Right lobe of liver (tissue), 6 donors: ENCODE measurements at regions not wholly inside any gene's neighbourhood (a gene's known extent, or its start where the extent isn't known, plus 50 kb on each side); places are given as distances from the start of the nearest gene placed in this dataset.
"Not testable (repeated sequence)": the region's sequence is repeated elsewhere in the genome, so short reads cannot be mapped to it uniquely, and the experiment has no call there.

Experiments used
- ATAC-seq, 4 donors: fragments of 200-7000 bp; cut with Tn5 transposase; one replicate each; pipeline ENCODE4 v1.9.1; 2020; ENCODE audit warnings: mild to moderate bottlenecking in 4 of 4, moderate library complexity in 4 of 4
- DNase-seq, 3 donors: peaks; one replicate each; pipeline ENCODE4 v3.0.0-alpha.2; 2020
- H3K27ac ChIP-seq, 3 donors: fragments of 200-600 bp; one replicate each; pipeline ENCODE4 v1.8.0; 2022
- H3K27me3 ChIP-seq, 2 donors: fragments of 200-600 bp; one replicate each; pipeline ENCODE4 v1.8.0; 2022
- H3K36me3 ChIP-seq, 4 donors: fragments of 200-600 bp; sonication (generic) in 1 of 4; one replicate each; pipeline versions ENCODE4 v1.5.1 to v1.8.0; 2017 to 2022; ENCODE audit warnings: control low read depth in 1 of 4
- H3K4me1 ChIP-seq, 4 donors: fragments of 200-600 bp; sonication (generic) in 1 of 4; one replicate each; pipeline versions ENCODE4 v1.5.1 to v1.8.0; 2017 to 2022; ENCODE audit warnings: control low read depth in 1 of 4
- H3K4me3 ChIP-seq, 3 donors: fragments of 200-600 bp; one replicate each; pipeline ENCODE4 v1.8.0; 2022
- H3K9me3 ChIP-seq, 4 donors: fragments of 200-600 bp; sonication (generic) in 1 of 4; one replicate each; pipeline versions ENCODE4 v1.5.1 to v1.8.0; 2017 to 2022; ENCODE audit warnings: control low read depth in 1 of 4
- POLR2A ChIP-seq: fragments of 450-650 bp; IDR thresholded peaks from one replicate; pipeline ENCODE4 v1.6.1; 2017; ENCODE audit warnings: antibody characterized with exemption, mild to moderate bottlenecking
- WGBS: methylation state at CpG from one replicate; pipeline ENCODE4 v1.1.6; 2018; ENCODE audit warnings: low coverage, low lambda C conversion rate; ENCODE audit not compliant: insufficient coverage; ENCODE audit errors: missing lambda C conversion rate; 5-methylcytosine and 5-hydroxymethylcytosine counted together
- intact Hi-C, 2 donors: fragments of 100-400 bp; cut with DNase I; formaldehyde crosslinking; loops; one replicate each; pipeline versions ENCODE4 v1.11.2 to v1.14.1; 2022
- TF ChIP-seq, protein P1 (sequence below), 4 donors: fragments of 200-600 bp in 3 of 4; fragments of 450-650 bp in 1 of 4; IDR thresholded peaks; one replicate each; pipeline versions ENCODE4 v1.5.1 to v1.8.0; 2016 to 2022; ENCODE audit warnings: antibody characterized with exemption in 4 of 4, mild to moderate bottlenecking in 2 of 4
- donor health status: DM: no; HTN: yes; CAD: no.
- donor health status: DM: no; HTN: no; CAD: no.
- donor health status: DM: no; HTN: no; CAD: no.
- donor health status: DM: no; HTN: yes; CAD: no.
- donor health status: DM: no; HTN: yes; CAD: no.

DNA sequence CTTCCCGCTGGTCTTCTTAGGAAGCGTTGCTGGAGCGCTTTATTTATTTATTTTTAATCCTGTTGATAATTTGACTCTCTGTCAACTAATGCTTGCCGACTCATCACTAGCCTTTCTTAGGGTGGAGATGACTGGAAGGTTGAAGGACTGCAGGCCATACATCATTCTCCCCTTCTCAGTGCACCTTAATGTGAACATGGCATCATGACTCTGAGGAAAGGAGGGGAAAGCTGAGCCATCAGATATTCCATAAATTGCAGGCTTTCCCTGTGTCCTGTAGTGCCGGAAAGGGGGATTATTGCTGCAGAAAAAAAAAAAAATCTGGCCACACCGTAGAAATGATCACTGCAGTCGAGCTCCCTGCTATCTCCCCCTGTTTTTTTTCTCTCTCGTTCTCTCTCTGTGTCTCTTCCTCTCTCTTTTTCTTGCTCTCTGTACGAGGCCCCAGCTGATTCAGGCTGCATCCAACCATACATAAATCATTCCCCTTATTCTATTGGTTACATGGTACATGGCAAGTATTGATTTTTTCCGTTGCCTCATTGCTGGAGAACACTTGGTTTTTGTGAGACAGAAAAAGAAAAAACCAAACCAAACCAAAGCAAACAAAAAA is 125.8 kb upstream of the EFEMP1 start:
- intact Hi-C loops, result no loop called here
- no peak for ATAC-seq

DNA sequence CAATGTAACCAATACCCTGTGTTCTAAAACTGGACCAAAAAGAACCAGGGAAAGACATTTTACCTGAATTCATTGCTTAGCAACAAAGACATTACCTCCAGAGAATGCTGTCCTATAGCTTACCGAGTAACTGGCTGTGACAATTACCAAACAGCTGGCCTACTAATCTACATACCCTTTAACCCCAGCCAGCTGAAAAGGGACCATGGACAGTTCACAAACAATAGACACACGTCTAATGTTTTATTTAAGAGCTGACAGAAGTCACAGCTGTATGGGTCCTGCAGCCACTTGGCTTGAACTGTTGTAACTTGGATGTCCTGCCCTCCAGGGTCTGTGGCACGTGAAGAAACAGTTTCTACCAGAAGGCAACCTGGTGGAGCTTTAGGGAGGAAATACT is 130.1 kb upstream of the EFEMP1 start:
- ATAC-seq (no peak), DNase-seq (no peak)
- Histone ChIP-seq H3K27ac (no peak overlapping the region), H3K36me3 (no peaks in the 10 kb centered on the region), H3K9me3 (no peaks in the 10 kb centered on the region), H3K4me1 (no peaks in the 10 kb centered on the region), H3K4me3 (no peak overlapping the region), H3K27me3 (no peaks in the 10 kb centered on the region)
- 9% methylated on average over 3 of the region's 3 CpGs for WGBS
- TF ChIP-seq POLR2A, result no peak
- TF ChIP-seq, protein P1, sequence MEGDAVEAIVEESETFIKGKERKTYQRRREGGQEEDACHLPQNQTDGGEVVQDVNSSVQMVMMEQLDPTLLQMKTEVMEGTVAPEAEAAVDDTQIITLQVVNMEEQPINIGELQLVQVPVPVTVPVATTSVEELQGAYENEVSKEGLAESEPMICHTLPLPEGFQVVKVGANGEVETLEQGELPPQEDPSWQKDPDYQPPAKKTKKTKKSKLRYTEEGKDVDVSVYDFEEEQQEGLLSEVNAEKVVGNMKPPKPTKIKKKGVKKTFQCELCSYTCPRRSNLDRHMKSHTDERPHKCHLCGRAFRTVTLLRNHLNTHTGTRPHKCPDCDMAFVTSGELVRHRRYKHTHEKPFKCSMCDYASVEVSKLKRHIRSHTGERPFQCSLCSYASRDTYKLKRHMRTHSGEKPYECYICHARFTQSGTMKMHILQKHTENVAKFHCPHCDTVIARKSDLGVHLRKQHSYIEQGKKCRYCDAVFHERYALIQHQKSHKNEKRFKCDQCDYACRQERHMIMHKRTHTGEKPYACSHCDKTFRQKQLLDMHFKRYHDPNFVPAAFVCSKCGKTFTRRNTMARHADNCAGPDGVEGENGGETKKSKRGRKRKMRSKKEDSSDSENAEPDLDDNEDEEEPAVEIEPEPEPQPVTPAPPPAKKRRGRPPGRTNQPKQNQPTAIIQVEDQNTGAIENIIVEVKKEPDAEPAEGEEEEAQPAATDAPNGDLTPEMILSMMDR (IDR thresholded peaks at IDR 0.05), result no peak
- intact Hi-C loops, result no loop called here

More for the DNA sequence above, 125.8 kb upstream of the EFEMP1 start:
- WGBS, result 59% methylated on average over 10 of the region's 10 CpGs
- no peaks in the 10 kb centered on the region for H3K9me3 ChIP-seq
- no peak for TF ChIP-seq POLR2A
- TF ChIP-seq, protein P1 (IDR thresholded peaks at IDR 0.05), result no peak
- no peaks in the 10 kb centered on the region for H3K4me1 ChIP-seq
- no peak overlapping the region for H3K4me3 ChIP-seq
- no peak overlapping the region for H3K27ac ChIP-seq
- H3K27me3 ChIP-seq, result no peaks in the 10 kb centered on the region
- H3K36me3 ChIP-seq, result no peaks in the 10 kb centered on the region
- DNase-seq, result no peak

DNA sequence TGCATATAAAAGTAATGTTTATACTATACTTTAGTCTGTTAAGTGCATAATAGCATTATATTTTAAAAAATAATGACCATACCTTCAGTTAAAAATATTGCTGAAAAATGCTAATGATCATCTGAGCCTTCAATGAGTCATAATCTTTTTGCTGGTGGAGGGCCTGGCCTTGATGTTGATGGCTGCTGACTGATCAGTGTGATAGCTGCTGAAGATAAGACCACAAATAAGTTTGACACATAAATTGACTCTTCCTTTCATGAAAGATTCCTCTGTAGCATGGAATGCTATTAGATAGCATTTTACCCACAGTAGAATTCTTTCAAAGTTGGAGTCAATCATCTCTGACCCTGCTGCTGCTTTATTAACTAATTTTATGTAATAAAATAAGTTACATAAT is 128.4 kb upstream of the CCDC85A start:
- Histone ChIP-seq H3K27me3 (no peaks in the 10 kb centered on the region), H3K4me3 (no peak overlapping the region), H3K36me3 (no peaks in the 10 kb centered on the region), H3K27ac (no peak overlapping the region), H3K4me1 (no peaks in the 10 kb centered on the region), H3K9me3 (no peaks in the 10 kb centered on the region)
- DNase-seq (no peak), ATAC-seq (no peak)
- TF ChIP-seq POLR2A, result no peak
- TF ChIP-seq, protein P1 (IDR thresholded peaks at IDR 0.05), result no peak
- intact Hi-C loops, result no loop called here

DNA sequence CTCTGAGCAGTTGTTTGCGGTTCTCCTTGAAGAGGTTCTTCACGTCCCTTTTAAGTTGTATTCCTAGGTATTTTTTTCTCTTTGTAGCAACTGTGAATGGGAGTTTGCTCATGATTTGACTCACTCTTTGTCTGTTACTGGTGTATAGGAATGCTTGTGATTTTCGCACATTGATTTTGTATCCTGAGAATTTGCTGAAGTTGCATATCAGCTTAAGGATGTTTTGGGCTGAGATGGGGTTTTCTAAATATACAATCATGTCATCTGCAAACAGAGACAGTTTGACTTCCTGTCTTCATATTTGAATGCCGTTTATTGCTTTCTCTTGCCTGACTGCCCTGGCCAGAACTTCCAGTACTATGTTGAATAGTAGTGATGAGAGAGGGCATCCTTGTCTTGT is 122.5 kb upstream of the CCDC85A start:
- DNase-seq, result not testable (repeated sequence)

DNA sequence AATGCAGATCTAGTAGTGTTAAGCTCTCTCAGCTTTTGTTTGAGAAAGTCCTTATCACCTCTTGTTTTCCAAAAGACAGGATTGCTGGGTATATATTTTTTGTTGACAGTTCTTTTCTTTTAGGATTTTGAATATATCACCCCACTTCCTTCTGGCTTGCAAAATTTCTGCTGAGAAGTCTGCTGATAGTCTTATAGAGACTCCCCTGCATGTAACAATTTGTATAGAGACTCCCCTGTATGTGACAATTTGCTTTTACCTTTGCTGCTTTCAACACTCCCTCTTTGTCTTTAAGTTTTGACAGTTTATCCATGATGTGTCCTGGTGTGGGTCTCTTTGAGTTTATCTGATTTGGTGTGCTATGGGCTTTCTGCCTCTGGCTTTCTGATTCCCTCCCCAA is 115.0 kb upstream of the CCDC85A start:
- H3K9me3 ChIP-seq, result no peaks in the 10 kb centered on the region
- no peak overlapping the region for H3K27ac ChIP-seq
- DNase-seq (no peak), ATAC-seq (no peak)
- no peaks in the 10 kb centered on the region for H3K36me3 ChIP-seq
- intact Hi-C loops, result no loop called here
- no peaks in the 10 kb centered on the region for H3K27me3 ChIP-seq
- no peak overlapping the region for H3K4me3 ChIP-seq
- H3K4me1 ChIP-seq, result no peaks in the 10 kb centered on the region
- TF ChIP-seq POLR2A, result no peak
- TF ChIP-seq, protein P1 (IDR thresholded peaks at IDR 0.05), result no peak

More for the DNA sequence above, 122.5 kb upstream of the CCDC85A start:
- H3K9me3 ChIP-seq, H3K4me3 ChIP-seq, H3K27ac ChIP-seq, ATAC-seq, H3K27me3 ChIP-seq, H3K36me3 ChIP-seq, H3K4me1 ChIP-seq, intact Hi-C loops: not testable (repeated sequence)
- 51% methylated on average over 4 of the region's 4 CpGs for WGBS
